NCI-H748 (cell line): ENCODE measurements at regions not wholly inside any gene's neighbourhood (a gene's known extent, or its start where the extent isn't known, plus 50 kb on each side); places are given as distances from the start of the nearest gene placed in this dataset.
A peak's percentile ranks its signal among the peaks of the same experiment; 100 is the strongest.

Experiments
- DNase-seq: peaks from one replicate; lab custom pipeline; 2025; ENCODE audit not compliant: unreplicated experiment; lab: John Stamatoyannopoulos, UW

DNA sequence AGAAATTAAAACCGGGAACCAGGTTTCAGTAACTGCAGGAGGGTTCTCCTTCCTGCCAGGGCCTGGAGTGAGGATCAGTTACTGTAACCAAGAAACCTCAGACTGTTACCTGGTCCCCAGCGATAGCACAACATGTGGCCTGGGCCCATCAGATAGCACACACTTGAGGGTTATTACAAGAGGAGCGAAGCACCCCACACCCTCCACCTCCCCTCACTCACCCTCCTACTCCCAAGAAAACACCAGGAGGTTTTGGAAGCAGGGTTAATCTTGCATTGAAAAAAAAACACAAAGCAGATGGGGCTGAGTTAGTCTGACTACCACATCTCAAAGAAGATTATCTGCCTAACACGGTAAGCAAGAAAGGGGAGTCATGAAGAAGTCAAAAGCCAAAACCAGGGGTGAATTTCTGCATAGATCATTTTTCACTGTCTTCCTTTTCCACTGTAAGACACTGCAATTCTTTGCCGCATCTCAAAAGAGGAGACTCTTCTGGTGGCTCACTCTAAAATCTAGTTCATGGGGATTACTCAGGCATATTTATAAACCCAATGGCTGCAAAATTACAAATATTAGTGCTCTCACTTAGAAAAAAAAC is 75.9 kb upstream of the DOCK9 start:
- no peak for DNase-seq

DNA sequence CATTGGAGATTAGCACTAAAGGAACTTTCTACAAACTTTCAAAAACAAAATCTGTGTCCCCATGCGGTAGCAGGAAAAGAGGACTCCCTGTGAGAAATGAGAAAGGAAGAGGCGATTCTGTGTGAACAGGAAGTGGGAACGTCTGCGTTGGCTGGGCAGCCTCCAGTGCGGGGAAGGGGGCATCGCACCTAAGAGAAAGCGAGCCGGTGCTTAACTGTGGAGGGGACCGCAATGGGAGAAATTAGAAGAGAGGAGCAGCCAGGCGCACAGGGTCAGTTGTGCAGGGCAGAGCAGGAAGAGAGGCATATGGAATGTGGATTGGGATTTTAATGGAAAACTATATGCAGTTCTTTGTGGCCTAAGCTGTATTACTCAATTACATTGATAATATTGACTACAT is 77.4 kb upstream of the DOCK9 start:
- DNase-seq, result no peak

DNA sequence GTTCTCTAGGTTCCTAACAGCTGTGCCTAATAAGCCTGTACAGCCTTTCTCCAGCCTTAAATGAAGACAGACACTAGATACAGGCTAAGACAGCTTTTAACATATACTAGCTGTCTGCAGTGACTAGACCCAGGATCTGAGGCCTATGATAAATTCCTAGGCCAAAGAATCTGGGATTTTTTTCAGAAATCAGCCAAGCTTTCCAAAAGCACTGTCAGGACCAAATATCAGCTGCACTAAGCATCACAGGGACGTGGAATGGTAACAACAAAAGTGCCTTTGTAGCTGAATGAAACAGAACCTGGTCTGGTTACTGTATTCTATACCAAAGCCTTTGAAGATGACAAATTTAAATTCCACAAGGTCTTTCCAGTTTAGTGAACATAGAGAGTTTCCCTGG is 77.9 kb upstream of the DOCK9 start:
- DNase-seq, result no peak

DNA sequence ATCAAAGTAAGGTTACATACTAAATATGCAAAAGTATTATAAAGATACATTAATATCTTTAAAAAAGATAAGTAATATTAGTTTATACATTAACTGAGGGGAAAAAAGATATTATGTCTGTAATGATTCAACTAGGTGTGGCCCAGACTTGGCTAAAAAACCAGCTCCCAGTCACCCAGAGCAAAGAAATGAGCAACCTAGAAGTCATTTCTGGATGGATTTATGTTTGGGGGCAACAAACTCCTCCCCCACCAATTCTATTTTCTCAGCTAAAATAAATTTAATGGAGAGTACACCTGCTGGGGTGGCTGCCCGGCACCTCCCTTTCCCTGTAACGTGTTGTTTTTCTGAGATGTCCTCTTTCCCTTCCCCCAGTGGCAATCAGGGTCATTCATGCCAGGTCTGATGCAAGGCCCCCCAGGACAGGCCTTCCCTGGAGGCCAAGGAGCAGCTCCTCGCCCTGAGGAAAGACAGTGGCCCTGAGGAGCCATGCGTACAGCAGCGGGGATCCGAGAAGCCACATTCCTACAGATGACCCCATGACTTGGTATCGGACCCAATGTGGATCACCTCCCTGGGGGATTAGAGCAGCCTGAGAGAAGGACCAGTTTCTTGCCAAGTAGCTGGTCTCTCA is 78.6 kb upstream of the DOCK9 start:
- DNase-seq, result no peak

DNA sequence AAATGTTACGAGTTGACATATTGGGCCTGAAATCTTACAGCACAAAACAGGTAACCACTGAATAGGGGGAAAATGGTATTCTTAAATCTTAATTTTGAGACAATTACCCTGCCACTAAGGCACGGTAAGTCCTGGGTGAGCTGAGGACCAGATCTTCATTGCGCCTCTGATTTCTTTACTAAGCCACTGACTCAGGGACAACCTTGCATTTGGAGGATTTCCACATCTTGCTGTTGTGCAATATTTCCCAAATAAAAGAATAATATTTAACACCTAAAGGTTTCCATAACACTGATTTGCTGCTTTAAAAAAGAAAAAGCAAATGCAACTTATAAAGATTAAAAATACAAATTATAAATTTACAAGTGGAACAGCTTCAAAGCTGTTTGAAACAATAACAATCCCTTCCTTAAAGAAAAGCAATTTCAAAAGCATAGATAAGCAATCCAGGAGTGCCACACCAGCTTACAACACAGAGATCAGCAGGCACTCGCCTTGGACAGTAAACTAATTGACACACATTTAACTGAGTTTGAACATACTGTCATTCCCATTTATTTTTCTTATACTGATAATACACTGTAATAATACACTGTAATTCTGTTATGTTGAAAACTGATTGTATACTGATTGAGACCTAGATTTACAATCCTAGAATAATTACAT is 79.6 kb upstream of the DOCK9 start:
- no peak for DNase-seq

DNA sequence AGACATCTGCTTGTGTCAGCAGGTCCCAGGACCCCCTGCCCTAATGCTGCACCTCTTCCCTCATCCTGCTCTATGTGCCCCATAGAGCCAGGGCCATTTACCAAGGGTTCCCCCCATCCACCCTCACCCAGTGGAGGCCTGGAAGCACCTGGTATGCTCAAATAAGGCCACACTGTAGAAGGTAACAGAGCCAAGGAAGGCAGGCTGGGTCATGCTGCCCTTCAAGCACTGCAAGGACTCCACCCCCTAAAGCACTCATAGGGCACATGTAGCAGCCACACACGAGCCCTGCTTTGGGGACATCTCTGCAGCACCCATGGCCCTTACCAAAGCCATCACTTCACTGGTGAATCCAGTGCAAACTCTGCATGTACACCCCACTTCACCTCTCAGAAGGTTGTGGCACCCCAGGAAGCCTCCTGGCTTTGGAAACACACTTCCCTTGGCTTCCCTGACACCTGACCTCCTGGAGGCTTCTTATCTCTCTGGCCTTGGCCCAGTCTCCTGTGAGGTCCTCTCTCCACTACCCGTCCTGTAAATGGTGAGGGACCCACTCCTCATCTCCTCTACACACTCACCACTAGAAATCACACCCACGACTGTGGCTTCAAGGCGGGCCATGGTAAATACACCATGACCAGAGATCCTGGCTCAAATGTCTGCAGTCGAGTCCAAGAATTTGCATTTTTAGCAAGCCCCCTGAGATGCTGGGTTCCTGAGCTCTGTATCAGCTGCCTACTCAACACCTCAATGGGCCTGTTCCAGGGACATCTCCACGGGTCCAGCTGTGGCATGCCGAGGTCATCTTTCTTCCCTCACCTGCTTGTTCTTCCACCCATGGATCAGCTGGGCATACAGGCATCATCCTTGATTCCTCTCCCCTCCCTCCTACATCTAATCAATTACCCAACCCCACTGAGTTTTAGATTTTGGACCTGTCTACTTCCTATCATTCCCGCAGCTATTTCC is 80.9 kb upstream of the DOCK9 start:
- DNase-seq, result no peak

DNA sequence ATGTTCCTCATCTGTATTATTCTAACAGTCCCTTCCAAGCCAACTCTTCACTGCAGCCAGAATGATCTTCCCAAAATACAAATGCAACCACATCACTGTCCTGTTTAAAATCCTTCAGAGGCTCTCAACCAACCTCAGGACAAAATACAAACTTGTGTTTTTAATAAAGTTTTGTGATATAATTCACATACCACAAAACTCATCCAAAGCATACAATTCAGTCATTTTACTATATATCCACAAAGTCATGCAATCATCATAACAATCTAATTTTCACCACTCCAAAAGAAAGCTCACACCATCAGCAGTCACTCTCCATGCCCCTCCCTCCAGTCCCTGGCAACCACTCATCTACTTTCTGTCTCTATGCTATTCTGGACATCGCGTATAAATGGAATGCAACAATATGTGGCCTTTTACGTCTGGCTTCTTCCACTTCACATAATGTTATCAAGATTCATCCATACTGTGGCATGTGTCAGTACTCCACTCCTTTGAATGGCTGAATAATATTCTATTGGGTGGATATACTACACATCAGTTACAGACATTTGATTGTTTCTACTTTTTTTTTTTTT is 81.7 kb upstream of the DOCK9 start:
- no peak for DNase-seq

DNA sequence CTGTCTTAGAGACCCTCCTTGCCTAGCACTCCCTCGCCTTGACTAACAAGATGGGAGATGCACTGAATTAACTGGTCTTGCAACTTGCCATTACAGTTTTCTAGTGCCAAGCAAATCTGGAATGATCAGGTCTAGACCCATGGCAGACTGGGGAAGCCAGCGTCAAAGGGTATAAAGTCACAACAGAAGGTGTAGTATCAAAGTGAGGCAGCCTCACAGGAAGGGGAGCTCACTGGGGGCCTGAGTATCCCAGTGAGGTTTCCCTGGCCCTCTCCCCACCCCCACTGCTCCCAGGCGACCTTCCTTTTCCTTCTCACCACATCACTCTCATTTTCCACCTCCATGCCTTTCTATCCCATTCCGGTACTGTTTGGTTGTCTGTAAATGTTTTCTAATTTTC is 83.5 kb upstream of the DOCK9 start:
- DNase-seq, result no peak

DNA sequence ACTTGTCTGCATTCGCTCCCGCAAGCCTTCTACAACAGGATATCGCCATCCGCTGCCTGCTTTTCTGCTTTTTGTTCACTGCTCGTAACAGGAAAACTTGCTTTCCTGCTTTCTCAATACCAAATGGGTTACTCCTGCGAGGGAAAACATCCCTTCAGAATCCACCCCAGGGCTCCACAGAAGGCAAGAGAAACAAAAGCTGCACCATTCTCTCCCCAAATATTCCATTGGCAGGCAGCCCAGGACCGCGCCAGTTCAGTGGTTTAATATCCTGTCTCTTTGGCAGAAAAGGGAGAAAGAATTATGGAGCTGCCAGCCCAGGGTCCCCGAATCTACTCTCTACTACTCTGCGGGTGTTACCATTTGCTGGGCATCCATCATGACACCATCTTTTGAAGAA is 84.7 kb upstream of the DOCK9 start:
- DNase-seq, result peak; percentile 43

DNA sequence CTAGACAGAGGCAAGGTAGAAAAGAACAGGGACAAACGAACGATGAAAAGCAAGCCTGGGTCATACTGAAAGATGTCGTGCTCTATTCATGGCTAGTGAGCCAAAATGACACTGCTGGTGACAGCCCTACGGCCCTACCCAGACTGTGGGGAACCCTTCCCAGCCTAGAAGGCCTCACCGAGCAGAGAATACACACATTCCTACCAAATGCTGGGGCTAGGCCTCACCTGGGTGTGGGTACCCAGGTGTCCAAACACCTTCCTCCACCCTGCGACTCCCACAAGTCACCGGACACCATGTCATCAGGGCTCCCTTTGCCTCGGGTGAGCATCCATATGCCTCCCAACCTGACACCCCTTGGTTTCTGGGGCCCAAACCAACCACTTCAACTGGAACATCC is 85.3 kb upstream of the DOCK9 start:
- no peak for DNase-seq

DNA sequence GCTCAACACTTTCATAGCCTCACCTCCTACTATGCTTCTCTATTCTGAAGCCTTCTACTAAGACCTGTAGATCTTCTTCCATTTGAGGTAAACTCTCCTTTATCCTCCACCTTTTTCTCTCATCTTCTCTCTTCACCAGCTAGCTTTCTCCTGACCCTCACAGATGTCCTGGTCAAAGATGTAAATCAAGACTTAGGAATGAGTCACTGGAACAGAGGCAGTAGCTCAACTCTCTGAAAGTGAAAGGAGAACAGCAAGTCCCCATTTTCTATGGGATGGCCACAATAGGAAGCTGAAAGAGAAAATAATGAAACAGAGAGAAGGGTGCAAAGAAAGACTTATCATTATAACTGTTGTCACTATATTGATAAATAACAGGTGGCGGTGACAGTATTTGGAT is 86.1 kb upstream of the DOCK9 start:
- no peak for DNase-seq

DNA sequence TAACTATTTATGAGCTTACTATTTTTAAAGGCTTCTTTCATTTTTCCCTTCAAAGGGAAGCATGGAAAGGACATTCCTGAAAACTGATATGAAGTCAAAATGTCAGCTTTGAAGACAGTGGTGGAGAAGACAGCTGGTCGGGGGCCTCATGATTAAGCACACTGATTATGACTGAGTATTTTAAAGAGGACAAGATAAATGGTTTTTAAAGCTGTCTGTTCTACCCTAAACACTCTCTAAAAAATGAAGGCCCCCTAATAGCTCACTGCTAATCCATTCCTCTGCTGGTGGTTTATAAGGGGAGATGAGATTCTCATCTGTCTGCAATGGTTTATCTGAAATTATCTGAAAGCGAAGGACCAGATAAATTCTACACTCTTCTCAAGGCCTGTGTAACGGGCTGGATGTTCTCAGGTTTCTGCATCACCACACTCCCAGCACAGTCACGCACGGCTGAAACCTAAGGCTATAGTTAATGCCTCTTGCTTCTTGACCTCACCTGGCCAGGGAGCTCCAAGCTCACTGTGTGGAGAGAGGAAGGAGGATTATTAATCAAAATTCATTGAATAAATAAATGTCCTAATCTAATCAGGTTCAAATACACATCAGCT is 86.9 kb upstream of the DOCK9 start:
- no peak for DNase-seq

DNA sequence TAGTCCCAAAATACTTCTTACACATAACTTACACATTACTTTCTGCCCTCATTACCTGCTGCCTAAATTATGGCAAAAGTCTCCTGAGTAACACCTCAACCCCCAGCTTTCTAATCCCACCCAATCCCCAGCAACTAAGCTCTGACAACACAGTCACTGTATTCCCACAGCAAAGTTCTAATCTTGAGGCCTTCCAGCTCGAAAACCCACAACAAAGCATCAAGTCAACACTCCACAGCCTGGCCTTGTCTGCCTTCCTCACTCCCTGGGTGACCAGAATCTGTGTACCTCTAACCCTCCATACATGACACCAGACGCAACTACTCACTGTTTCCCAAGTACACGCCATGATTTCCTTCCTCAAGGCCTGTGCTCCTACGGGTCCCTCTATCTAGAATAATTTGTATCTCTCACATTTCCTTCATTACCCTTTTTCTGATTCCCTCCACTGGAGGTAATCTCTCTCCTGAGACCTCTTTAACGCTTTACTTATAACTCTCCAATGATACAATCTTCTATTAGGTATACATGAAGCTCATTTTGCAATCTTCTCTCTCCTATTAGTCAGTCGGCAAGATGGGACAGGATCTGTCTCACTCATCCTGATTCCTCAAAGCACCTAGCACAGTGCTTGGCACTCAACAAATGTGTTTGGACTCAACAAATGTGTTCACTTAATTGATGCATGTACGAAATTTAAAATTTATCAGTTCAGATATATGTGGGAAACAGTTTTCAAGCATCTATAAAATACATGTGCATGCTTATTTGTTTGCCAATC is 87.6 kb upstream of the DOCK9 start:
- no peak for DNase-seq

DNA sequence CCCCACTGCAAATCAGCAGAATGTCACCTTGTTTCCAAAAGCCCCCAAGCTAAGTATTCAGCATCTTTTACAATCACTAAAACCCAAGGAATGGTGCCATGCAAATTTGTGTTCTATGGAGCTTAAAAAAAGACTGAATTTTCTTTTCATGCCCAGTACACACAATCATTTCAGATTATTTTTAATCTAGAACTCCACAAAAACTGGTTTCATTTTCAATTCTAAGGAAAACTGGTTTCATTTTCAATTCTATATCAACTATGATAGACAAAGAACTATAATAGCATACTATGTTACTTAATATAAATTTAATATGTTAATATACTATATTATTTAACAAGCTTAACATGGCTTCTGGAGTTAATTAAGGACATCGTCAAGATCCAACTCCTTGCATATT is 88.4 kb upstream of the DOCK9 start:
- DNase-seq, result no peak

DNA sequence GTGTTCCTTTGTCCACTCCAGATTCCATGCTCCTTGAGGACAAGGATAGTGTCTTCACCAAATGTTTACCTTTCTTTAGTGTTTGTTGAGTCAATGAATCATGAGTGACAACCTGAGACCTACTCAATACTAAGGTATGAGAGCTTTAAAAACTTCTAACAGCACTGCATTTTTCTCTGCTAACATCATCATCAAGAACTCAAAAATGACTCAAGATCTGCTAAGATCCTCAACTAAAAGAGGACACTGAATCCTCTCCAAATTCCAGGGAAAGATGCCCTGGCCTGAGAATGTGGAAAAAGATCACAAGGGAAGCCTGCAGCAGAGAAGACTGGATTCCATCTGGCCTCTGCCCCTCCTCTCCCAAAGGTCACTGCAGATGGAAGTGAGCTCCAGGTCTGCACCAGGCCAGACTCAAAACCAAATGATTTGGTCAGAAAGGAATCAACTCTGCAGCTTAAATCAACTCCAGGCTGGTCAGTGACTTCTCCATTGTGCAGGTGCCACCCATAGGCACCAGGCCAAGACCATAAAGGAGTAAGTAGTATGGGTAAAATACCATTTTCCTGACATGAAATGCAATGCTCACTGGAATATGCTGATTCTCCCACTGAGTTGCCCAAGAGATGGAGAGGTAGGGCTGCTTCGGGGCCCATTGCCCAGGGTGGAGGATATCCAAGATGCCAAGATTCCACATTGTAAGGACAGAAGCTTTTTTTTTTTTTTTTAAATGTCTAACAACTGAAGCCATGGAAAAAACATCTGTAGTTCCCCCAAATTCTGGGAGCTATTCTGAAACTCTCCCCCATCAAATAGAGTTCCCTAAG is 89.5 kb upstream of the DOCK9 start:
- no peak for DNase-seq

DNA sequence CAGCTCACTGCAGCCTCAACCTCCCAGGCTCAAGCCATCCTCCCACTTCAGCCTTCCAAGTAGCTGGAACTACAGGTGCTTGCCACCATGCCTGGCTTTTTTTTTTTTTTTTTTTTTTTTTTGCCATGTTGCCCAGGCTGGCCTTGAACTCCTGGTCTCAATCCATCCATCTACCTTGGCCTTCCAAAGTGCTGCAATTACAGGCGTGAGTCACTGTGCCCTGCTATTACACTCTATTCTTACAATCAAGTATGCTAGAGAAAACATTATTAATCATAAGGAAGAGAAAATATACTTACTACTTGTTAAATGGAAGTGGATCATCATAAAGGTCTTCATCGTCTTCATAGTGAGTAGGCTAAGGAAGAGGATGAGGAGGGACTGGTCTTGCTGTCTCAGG is 93.3 kb upstream of the DOCK9 start:
- DNase-seq, result no peak

DNA sequence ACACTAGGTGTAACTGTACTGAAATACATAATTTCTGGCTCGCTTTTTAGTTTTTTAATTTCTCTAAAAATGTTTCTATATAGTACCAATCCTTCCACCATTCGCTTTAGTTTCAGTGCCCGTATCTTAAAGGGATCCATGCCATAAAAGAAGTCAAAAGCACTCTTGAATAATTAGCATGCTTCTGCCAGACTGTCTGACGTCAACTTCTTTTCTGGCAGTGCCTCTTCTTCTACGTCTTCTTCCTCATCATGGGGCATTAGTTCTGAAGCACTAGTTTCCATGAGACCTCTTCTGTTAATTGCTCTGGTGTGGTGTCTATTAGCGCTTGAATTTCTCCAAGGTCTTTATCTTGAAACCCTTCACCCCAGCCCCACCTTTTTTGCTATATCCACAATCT is 93.8 kb upstream of the DOCK9 start:
- DNase-seq, result no peak

DNA sequence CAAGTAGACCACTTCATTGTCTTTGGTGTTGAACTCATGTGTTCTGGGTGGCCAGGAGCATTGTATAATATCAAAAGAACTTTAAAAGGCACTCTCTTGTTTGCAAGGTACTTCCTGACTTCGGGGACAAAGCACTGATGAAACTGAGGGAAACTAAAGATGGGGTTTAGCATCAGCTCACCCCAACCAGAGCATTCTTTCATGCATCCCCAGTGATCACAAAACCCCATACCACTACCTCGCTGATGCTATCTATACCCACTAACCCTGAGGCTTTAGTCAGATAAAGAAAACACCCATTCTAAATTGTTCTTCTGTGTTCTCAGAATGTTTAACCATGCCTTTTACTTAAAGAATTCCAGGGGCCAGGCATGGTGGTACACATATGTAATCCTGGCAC is 94.5 kb upstream of the DOCK9 start:
- no peak for DNase-seq

DNA sequence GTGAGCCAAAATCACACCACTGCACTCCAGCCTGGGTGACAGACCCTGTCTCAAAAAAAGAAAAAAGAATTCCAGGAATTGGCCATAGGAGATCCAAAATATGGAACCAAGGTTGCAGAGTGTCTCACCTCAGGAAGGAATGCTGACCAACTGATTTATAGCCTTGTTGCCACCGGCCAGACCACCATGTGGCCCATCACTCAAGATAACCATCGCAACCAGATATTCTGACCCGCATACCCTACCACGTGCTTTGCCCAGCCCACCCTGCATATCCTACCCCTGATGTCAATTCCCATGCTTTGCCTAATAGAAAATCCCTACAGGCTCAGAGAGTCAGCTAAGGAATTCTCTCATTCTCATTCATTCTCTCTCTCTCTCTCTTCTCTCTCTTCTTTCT is 95.1 kb upstream of the DOCK9 start:
- DNase-seq, result no peak
